Esophagus muscularis mucosa (tissue), 4 donors: ENCODE measurements at regions not wholly inside any gene's neighbourhood (a gene's known extent, or its start where the extent isn't known, plus 50 kb on each side); places are given as distances from the start of the nearest gene placed in this dataset.

Experiments used
- DNase-seq: peaks from one replicate; pipeline ENCODE4 v3.0.0-alpha.2; 2017; ENCODE audit errors: extremely low spot score
- H3K27ac ChIP-seq, 4 donors: fragments of 200-600 bp; sonication (generic); replicated peaks in 1 of 4; 1 replicate in 3 of 4; 2 replicates in 1 of 4; pipeline ENCODE4 v1.5.1; 2016 to 2019; ENCODE audit warnings: mild to moderate bottlenecking in 1 of 4
- H3K27me3 ChIP-seq, 4 donors: fragments of 200-600 bp; sonication (generic); one replicate each; pipeline versions ENCODE4 v1.5.1 to v1.6.0; 2016 to 2019
- H3K36me3 ChIP-seq, 4 donors: fragments of 200-600 bp; sonication (generic); one replicate each; pipeline ENCODE4 v1.5.1; 2016 to 2019
- H3K4me1 ChIP-seq, 4 donors: fragments of 200-600 bp; sonication (generic); one replicate each; pipeline ENCODE4 v1.5.1; 2016 to 2019
- H3K4me3 ChIP-seq, 4 donors: fragments of 200-600 bp; sonication (generic); 1 replicate in 2 of 4; 2 replicates in 2 of 4; pipeline ENCODE4 v1.5.1; 2016 to 2019; ENCODE audit warnings: mild to moderate bottlenecking in 4 of 4, moderate library complexity in 1 of 4
- H3K9me3 ChIP-seq, 4 donors: fragments of 200-600 bp; sonication (generic); 1 replicate in 3 of 4; 2 replicates in 1 of 4; pipeline ENCODE4 v1.5.1; 2016 to 2019
- CTCF ChIP-seq, 3 experiments: fragments of 200-600 bp in 2 of 3; fragments of 450-650 bp in 1 of 3; sonication (generic) in 2 of 3; IDR thresholded peaks; one replicate each; pipeline ENCODE4 v1.5.1; 2017 to 2019; ENCODE audit warnings: antibody characterized with exemption in 3 of 3, mild to moderate bottlenecking in 2 of 3, moderate library complexity in 1 of 3
- EP300 ChIP-seq: sonication (generic); formaldehyde crosslinking; IDR thresholded peaks from one replicate; pipeline ENCODE4 v1.6.1; 2017; ENCODE audit warnings: antibody characterized with exemption
- POLR2A ChIP-seq: fragments of 450-650 bp; IDR thresholded peaks from one replicate; pipeline ENCODE4 v1.6.1; 2017; ENCODE audit warnings: antibody characterized with exemption, moderate library complexity, mild to moderate bottlenecking, low read depth
- POLR2AphosphoS5 ChIP-seq, 2 donors: sonication (generic); formaldehyde crosslinking; IDR thresholded peaks; one replicate each; pipeline ENCODE4 v1.6.1; 2017; ENCODE audit warnings: antibody characterized with exemption in 2 of 2
- WGBS: methylation state at CpG from one replicate; pipeline ENCODE4 v1.1.5; 2018; 5-methylcytosine and 5-hydroxymethylcytosine counted together
- intact Hi-C: fragments of 100-400 bp; cut with DNase I; formaldehyde crosslinking; loops from one replicate; pipeline ENCODE4 v1.15.1; 2023

- no peak overlapping the region for H3K27ac ChIP-seq
- H3K27me3 ChIP-seq = no peaks in the 10 kb centered on the region
- intact Hi-C loops = no loop called here
- peaks cover 0 to 14% (median 12%) of the 10 kb centered on the region in 4 donors for H3K4me1 ChIP-seq
- TF ChIP-seq POLR2A = no peak
- TF ChIP-seq EP300 = no peak
- no peak for TF ChIP-seq CTCF (IDR thresholded peaks at IDR 0.05)
- no peak for TF ChIP-seq POLR2AphosphoS5 (IDR thresholded peaks at IDR 0.05)
- H3K4me3 ChIP-seq = no peak overlapping the region
- 57% methylated on average over 1 of the region's 1 CpG for WGBS
- H3K9me3 ChIP-seq = peaks cover 0 to 6% (median 3%) of the 10 kb centered on the region in 4 donors
- no peak for DNase-seq
- H3K36me3 ChIP-seq = no peaks in the 10 kb centered on the region
Observed at GRCh38 chr4:152259866-152260265, 276.0 kb downstream of the FBXW7 start.

GRCh38 chr4:152258804-152259708 lies 276.8 kb downstream of the FBXW7 start:
- H3K27ac ChIP-seq = no peak overlapping the region
- DNase-seq = peak; percentile 60
- intact Hi-C loops = no loop called here

GRCh38 chr4:152258391-152258790 lies 277.5 kb downstream of the FBXW7 start:
- TF ChIP-seq EP300 (no peak), CTCF (IDR thresholded peaks at IDR 0.05) (no peak), POLR2A (no peak), POLR2AphosphoS5 (IDR thresholded peaks at IDR 0.05) (no peak)
- Histone ChIP-seq H3K27ac (no peak overlapping the region), H3K4me3 (no peak overlapping the region), H3K36me3 (no peaks in the 10 kb centered on the region), H3K27me3 (no peaks in the 10 kb centered on the region), H3K4me1 (peaks cover 0 to 14% (median 12%) of the 10 kb centered on the region in 4 donors), H3K9me3 (peaks cover 0 to 6% (median 3%) of the 10 kb centered on the region in 4 donors)
- 71% methylated on average over 5 of the region's 5 CpGs for WGBS
- no peak for DNase-seq
- intact Hi-C loops = no loop called here

More at GRCh38 chr4:152258804-152259708, 276.8 kb downstream of the FBXW7 start:
- Histone ChIP-seq H3K9me3 (peaks cover 0 to 6% (median 3%) of the 10 kb centered on the region in 4 donors), H3K4me3 (no peak overlapping the region), H3K4me1 (peaks cover 0 to 14% (median 12%) of the 10 kb centered on the region in 4 donors), H3K27me3 (no peaks in the 10 kb centered on the region), H3K36me3 (no peaks in the 10 kb centered on the region)
- no peak for TF ChIP-seq CTCF (IDR thresholded peaks at IDR 0.05)
- no peak for TF ChIP-seq POLR2A
- no peak for TF ChIP-seq EP300
- no peak for TF ChIP-seq POLR2AphosphoS5 (IDR thresholded peaks at IDR 0.05)
- WGBS = 60% methylated on average over 8 of the region's 8 CpGs

- 62% methylated on average over 5 of the region's 5 CpGs for WGBS
- Histone ChIP-seq H3K27me3 (no peaks in the 10 kb centered on the region), H3K9me3 (peaks cover 0 to 6% (median 3%) of the 10 kb centered on the region in 4 donors), H3K4me3 (no peak overlapping the region), H3K27ac (no peak overlapping the region), H3K36me3 (no peaks in the 10 kb centered on the region), H3K4me1 (peaks cover 0 to 14% (median 12%) of the 10 kb centered on the region in 4 donors)
- no peak for TF ChIP-seq POLR2A
- intact Hi-C loops = no loop called here
- peak; percentile 81 for DNase-seq
Observed at GRCh38 chr4:152257601-152258066, 278.3 kb downstream of the FBXW7 start.

DNA sequence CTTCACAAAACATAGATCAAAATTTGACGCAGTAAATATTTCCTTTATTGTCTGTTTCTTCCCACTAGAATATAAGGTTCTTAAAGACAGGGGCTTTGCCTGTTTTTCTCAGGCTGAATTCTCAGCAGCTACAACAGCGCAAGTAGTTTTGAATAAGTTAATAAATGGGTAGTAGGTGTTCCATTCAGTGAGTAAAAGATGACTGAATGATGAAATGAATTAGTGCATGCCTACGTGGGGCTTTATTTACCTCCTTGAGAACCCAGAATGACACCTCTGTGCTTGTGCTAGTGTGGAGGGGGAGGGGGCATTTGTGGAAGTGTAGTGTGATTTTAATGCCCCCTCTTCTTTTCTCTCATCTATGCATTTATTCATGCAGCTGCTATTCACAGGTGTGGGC lies 278.9 kb downstream of the FBXW7 start:
- intact Hi-C loops = no loop called here
- H3K4me1 ChIP-seq = peaks cover 0 to 14% (median 12%) of the 10 kb centered on the region in 4 donors
- no peaks in the 10 kb centered on the region for H3K27me3 ChIP-seq
- TF ChIP-seq POLR2AphosphoS5 (IDR thresholded peaks at IDR 0.05) (no peak), CTCF (IDR thresholded peaks at IDR 0.05) (no peak), POLR2A (no peak), EP300 (no peak)
- 82% methylated on average over 3 of the region's 3 CpGs for WGBS
- no peak overlapping the region for H3K4me3 ChIP-seq
- DNase-seq = no peak
- H3K36me3 ChIP-seq = no peaks in the 10 kb centered on the region
- H3K9me3 ChIP-seq = peaks cover 0 to 6% (median 5%) of the 10 kb centered on the region in 4 donors
- H3K27ac ChIP-seq = no peak overlapping the region
